ENCODE measurements at regions not wholly inside any gene's neighbourhood (a gene's known extent, or its start where the extent isn't known, plus 50 kb on each side); places are given as distances from the start of the nearest gene placed in this dataset.

DNA sequence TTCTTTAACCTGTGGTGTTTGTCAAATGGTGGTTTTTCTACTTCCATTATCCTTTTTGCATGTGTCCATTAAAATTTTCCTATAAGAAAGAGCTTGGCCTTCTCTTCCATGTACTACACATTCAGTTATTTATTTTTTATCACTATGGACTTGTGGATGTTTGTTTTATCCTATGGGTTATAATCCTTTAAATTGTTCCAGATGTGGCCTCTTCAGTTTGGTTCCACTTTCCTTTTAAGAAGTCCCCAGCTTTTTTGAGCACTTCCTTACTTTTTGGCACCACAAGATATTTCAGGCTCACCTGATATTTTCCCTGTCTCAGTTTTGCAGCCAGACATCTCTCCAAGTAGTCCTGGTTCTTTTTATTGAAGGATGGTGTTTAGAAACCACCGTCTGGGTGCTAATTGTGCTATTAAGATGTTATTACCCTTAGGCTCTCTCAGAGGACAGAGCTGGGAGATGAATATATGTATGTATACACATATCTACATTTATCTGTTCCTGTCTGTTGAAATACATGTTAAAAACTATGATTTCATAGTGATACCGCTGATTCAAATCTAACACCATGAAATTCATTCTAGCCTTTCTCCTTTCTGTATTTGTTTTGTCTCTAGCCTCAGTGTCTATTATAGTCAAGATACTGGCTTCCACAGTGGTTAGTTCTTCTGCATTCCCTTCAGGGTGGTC lies 408.5 kb upstream of the RGS6 start:
- DNase-seq (no peak), ATAC-seq (no peak)
- no peaks in the 10 kb centered on the region for H3K9me3 ChIP-seq
- H3K27ac ChIP-seq = no peak overlapping the region
- intact Hi-C loops (cut with DNase I) = no loop called here
- H3K4me1 ChIP-seq = no peaks in the 10 kb centered on the region
- H3K36me3 ChIP-seq = no peaks in the 10 kb centered on the region
- H3K4me3 ChIP-seq = no peak overlapping the region
- H3K27me3 ChIP-seq = no peaks in the 10 kb centered on the region
- 77% methylated on average over 2 of the region's 2 CpGs for WGBS (ENCODE audit: insufficient coverage, low coverage, low lambda C conversion rate, missing lambda C conversion rate)
- TF ChIP-seq POLR2A (IDR thresholded peaks at IDR 0.05) = no peak
- TF ChIP-seq, protein P1, sequence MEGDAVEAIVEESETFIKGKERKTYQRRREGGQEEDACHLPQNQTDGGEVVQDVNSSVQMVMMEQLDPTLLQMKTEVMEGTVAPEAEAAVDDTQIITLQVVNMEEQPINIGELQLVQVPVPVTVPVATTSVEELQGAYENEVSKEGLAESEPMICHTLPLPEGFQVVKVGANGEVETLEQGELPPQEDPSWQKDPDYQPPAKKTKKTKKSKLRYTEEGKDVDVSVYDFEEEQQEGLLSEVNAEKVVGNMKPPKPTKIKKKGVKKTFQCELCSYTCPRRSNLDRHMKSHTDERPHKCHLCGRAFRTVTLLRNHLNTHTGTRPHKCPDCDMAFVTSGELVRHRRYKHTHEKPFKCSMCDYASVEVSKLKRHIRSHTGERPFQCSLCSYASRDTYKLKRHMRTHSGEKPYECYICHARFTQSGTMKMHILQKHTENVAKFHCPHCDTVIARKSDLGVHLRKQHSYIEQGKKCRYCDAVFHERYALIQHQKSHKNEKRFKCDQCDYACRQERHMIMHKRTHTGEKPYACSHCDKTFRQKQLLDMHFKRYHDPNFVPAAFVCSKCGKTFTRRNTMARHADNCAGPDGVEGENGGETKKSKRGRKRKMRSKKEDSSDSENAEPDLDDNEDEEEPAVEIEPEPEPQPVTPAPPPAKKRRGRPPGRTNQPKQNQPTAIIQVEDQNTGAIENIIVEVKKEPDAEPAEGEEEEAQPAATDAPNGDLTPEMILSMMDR (IDR thresholded peaks at IDR 0.05) = no peak

DNA sequence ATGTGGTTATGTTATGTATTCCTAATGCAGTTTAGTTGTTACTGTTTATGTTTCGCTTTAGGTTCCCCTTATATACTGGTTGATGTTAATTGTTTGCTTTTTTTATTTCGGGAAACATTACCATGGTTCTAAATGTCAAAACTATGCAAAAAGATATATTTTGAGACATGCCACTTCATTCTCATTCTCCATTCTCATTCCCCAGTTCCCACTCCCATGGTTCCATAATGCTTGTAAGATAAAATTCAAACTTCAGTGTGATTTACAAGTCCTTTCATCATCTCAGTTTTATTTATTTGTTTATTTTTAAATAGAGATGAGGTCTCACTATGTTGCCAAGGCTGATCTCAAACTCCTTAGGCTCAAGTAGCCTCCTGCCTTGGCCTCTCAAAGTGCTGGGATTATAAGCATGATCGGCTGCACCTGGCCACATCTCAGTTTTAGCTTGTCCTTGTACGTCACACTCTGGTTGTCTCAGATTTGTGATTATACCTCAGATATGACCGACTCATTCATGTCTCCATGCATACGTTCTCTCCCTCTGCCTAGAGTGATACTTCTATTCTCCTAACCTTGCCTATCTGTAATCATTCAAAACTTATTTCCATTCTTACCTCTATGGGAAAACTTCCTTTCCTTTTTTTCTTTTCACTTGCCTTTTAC lies 407.8 kb upstream of the RGS6 start:
- intact Hi-C loops (cut with DNase I) = no loop called here
- Histone ChIP-seq H3K36me3 (no peaks in the 10 kb centered on the region), H3K27me3 (no peaks in the 10 kb centered on the region), H3K27ac (no peak overlapping the region), H3K4me3 (no peak overlapping the region), H3K4me1 (no peaks in the 10 kb centered on the region), H3K9me3 (no peaks in the 10 kb centered on the region)
- no peak for ATAC-seq
- TF ChIP-seq, protein P1 (IDR thresholded peaks at IDR 0.05) = no peak
- no peak for TF ChIP-seq POLR2A (IDR thresholded peaks at IDR 0.05)
- WGBS (ENCODE audit: insufficient coverage, low coverage, low lambda C conversion rate, missing lambda C conversion rate) = 90% methylated on average over 6 of the region's 6 CpGs
- DNase-seq = no peak

- intact Hi-C loops (cut with DNase I) = no loop called here
- no peaks in the 10 kb centered on the region for H3K4me1 ChIP-seq
- no peak for DNase-seq
- 65% methylated on average over 5 of the region's 5 CpGs for WGBS (ENCODE audit: insufficient coverage, low coverage, low lambda C conversion rate, missing lambda C conversion rate)
- TF ChIP-seq POLR2A (IDR thresholded peaks at IDR 0.05) = no peak
- TF ChIP-seq, protein P1 (IDR thresholded peaks at IDR 0.05) = no peak
- H3K9me3 ChIP-seq = no peaks in the 10 kb centered on the region
- no peaks in the 10 kb centered on the region for H3K36me3 ChIP-seq
- H3K27me3 ChIP-seq = no peaks in the 10 kb centered on the region
- no peak overlapping the region for H3K4me3 ChIP-seq
- ATAC-seq = no peak
- H3K27ac ChIP-seq = no peak overlapping the region
Observed at GRCh38 chr14:71525663-71526221, 406.5 kb upstream of the RGS6 start.

- no peak overlapping the region for H3K27ac ChIP-seq
- H3K36me3 ChIP-seq = no peaks in the 10 kb centered on the region
- TF ChIP-seq POLR2A (IDR thresholded peaks at IDR 0.05) = no peak
- TF ChIP-seq, protein P1 (IDR thresholded peaks at IDR 0.05) = no peak
- H3K9me3 ChIP-seq = no peaks in the 10 kb centered on the region
- no peaks in the 10 kb centered on the region for H3K27me3 ChIP-seq
- no peak overlapping the region for H3K4me3 ChIP-seq
- DNase-seq (no peak), ATAC-seq (no peak)
- 94% methylated on average over 3 of the region's 3 CpGs for WGBS (ENCODE audit: insufficient coverage, low coverage, low lambda C conversion rate, missing lambda C conversion rate)
- no peaks in the 10 kb centered on the region for H3K4me1 ChIP-seq
- intact Hi-C loops (cut with DNase I) = no loop called here
Observed at GRCh38 chr14:71526388-71526787, 405.8 kb upstream of the RGS6 start.

All from right lobe of liver (tissue), 6 donors.